ENCODE measurements at regions not wholly inside any gene's neighbourhood (a gene's known extent, or its start where the extent isn't known, plus 50 kb on each side); places are given as distances from the start of the nearest gene placed in this dataset.
"Not testable (repeated sequence)": the region's sequence is repeated elsewhere in the genome, so short reads cannot be mapped to it uniquely, and the experiment has no call there.

GRCh38 chr15:38745126-38745525 lies 180.5 kb upstream of the RASGRP1 start:
- DNase-seq (ENCODE audit: low spot score), result no peak

- DNase-seq (ENCODE audit: low spot score), result no peak
Measured at GRCh38 chr15:38745626-38746025, 181.0 kb upstream of the RASGRP1 start.

- no peak for DNase-seq (ENCODE audit: low spot score)
Measured at GRCh38 chr15:38746211-38746610, 181.6 kb upstream of the RASGRP1 start.

GRCh38 chr15:38748710-38749109 lies 184.1 kb upstream of the RASGRP1 start:
- DNase-seq (ENCODE audit: low spot score), result no peak

GRCh38 chr15:38750786-38751185 lies 186.2 kb upstream of the RASGRP1 start:
- no peak for DNase-seq (ENCODE audit: low spot score)

- no peak for DNase-seq (ENCODE audit: low spot score)
Measured at GRCh38 chr15:38755718-38756117, 191.1 kb upstream of the RASGRP1 start.

GRCh38 chr15:38756441-38756840 lies 191.8 kb upstream of the RASGRP1 start:
- no peak for DNase-seq (ENCODE audit: low spot score)

- DNase-seq (ENCODE audit: low spot score), result no peak
Measured at GRCh38 chr15:38758043-38758442, 193.4 kb upstream of the RASGRP1 start.

- no peak for DNase-seq (ENCODE audit: low spot score)
Measured at GRCh38 chr15:38761681-38762080, 197.1 kb upstream of the RASGRP1 start.

GRCh38 chr15:38768970-38769369 lies 204.4 kb upstream of the RASGRP1 start:
- DNase-seq (ENCODE audit: low spot score), result peak; percentile 17

- no peak for DNase-seq (ENCODE audit: low spot score)
Measured at GRCh38 chr15:38769492-38769891, 204.9 kb upstream of the RASGRP1 start.

GRCh38 chr15:38774076-38774475 lies 209.5 kb upstream of the RASGRP1 start:
- DNase-seq (ENCODE audit: low spot score), result not testable (repeated sequence)

- DNase-seq (ENCODE audit: low spot score), result no peak
Measured at GRCh38 chr15:38781196-38781595, 216.6 kb upstream of the RASGRP1 start.

GRCh38 chr15:38782156-38782555 lies 217.5 kb upstream of the RASGRP1 start:
- DNase-seq (ENCODE audit: low spot score), result no peak

GRCh38 chr15:38788918-38789317 lies 224.3 kb upstream of the RASGRP1 start:
- no peak for DNase-seq (ENCODE audit: low spot score)

- DNase-seq (ENCODE audit: low spot score), result no peak
Measured at GRCh38 chr15:38789566-38789965, 225.0 kb upstream of the RASGRP1 start.

GRCh38 chr15:38793206-38793810 lies 228.7 kb upstream of the RASGRP1 start:
- DNase-seq (ENCODE audit: low spot score), result no peak

GRCh38 chr15:38795471-38796245 lies 231.0 kb upstream of the RASGRP1 start:
- DNase-seq (ENCODE audit: low spot score), result no peak

- DNase-seq (ENCODE audit: low spot score), result peak; percentile 19
Measured at GRCh38 chr15:38796589-38796988, 232.0 kb upstream of the RASGRP1 start.

- not testable (repeated sequence) for DNase-seq (ENCODE audit: low spot score)
Measured at GRCh38 chr15:38797506-38797905, 232.9 kb upstream of the RASGRP1 start.

- DNase-seq (ENCODE audit: low spot score), result not testable (repeated sequence)
Measured at GRCh38 chr15:38799202-38799601, 234.6 kb upstream of the RASGRP1 start.

- DNase-seq (ENCODE audit: low spot score), result no peak
Measured at GRCh38 chr15:38809621-38810020, 245.0 kb upstream of the RASGRP1 start.

- DNase-seq (ENCODE audit: low spot score), result no peak
Measured at GRCh38 chr15:38810686-38811085, 246.1 kb upstream of the RASGRP1 start.

GRCh38 chr15:38814254-38814653 lies 249.6 kb upstream of the RASGRP1 start:
- not testable (repeated sequence) for DNase-seq (ENCODE audit: low spot score)
